GM13977 (cell line): ENCODE measurements at regions not wholly inside any gene's neighbourhood (a gene's known extent, or its start where the extent isn't known, plus 50 kb on each side); places are given as distances from the start of the nearest gene placed in this dataset.

Experiments used
- DNase-seq: peaks from one replicate; pipeline ENCODE4 v3.0.0; 2012; ENCODE audit warnings: low spot score
- in situ Hi-C: fragments of 300-500 bp; cut with MboI; formaldehyde crosslinking; loops from one replicate; pipeline ENCODE4 v1.12.0; 2022; ENCODE audit warnings: low sequenced_read_pairs, low pct_unique_long_range_greater_than_20kb, mixed read lengths, inconsistent platforms; ENCODE audit not compliant: unreplicated experiment
- TF ChIP-seq, protein P1 (sequence below): IDR thresholded peaks from 2 replicates; pipeline ENCODE4 v1.5.1; 2012; ENCODE audit warnings: mild to moderate bottlenecking, control low read depth; ENCODE audit not compliant: insufficient read depth; ENCODE audit errors: extremely low read depth, missing control alignments

- in situ Hi-C loops: no loop called here
- TF ChIP-seq, protein P1, sequence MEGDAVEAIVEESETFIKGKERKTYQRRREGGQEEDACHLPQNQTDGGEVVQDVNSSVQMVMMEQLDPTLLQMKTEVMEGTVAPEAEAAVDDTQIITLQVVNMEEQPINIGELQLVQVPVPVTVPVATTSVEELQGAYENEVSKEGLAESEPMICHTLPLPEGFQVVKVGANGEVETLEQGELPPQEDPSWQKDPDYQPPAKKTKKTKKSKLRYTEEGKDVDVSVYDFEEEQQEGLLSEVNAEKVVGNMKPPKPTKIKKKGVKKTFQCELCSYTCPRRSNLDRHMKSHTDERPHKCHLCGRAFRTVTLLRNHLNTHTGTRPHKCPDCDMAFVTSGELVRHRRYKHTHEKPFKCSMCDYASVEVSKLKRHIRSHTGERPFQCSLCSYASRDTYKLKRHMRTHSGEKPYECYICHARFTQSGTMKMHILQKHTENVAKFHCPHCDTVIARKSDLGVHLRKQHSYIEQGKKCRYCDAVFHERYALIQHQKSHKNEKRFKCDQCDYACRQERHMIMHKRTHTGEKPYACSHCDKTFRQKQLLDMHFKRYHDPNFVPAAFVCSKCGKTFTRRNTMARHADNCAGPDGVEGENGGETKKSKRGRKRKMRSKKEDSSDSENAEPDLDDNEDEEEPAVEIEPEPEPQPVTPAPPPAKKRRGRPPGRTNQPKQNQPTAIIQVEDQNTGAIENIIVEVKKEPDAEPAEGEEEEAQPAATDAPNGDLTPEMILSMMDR: no peak
- no peak for DNase-seq
Observed at GRCh38 chr13:95352486-95352885, 51.2 kb upstream of the ABCC4 start.

DNA sequence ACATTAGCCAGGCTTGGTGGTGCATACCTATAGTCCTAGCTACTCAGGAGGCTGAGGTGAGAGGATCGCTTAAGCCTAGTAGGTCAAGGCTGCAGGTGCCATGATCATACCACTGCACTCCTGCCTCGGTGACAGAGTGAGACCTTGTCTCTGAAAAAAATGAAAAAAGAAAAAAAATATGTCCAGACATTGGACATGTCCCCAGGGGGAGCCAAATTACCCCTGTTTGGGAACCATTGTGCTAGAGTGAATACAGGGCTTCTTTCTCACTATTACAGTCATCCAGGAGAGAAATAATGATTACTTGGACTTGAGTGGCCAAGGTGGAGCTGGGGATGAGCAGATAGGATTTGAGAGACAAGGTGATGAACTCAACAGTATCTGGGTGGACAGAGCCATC is 52.9 kb upstream of the ABCC4 start:
- DNase-seq: no peak
- in situ Hi-C loops: no loop called here
- TF ChIP-seq, protein P1: no peak

DNA sequence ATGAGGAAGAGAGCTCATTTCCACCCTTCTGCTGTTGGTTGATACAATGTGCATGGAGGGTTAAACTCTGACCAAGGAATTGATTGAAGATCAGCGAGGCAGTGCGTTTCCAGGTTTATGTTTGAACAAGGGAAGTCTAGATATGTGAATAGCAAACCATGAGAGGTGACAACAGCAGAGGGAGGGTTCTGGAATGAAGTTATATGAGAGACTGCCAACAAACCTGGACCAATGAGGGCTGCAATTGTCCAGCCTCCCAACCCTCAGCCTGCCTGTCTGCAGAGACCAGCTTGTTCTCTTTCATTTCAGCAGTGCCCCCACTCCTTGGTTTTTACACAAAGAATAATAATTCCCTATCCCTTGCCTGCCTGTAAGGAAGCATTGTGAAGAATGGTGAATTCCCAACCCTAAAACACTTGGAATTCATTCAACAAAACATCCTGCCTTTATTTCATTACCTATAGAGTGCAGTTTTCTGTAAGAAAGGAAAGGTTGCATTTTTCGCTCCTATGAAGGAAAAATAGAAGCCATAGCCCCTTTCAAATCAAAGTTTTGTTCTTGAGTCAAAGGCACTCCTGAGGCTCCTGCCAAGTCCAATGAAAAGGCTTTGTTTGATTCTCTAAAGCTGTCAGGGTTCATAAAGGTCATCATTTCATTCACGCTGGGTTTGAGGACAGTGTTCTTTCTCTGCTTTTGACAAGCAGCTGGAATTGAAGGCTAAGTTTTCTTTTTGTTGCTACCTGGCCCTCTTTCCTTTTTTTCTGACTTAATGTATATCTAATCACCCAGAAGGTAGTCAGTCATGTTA is 53.6 kb upstream of the ABCC4 start:
- no peak for DNase-seq
- TF ChIP-seq, protein P1: no peak
- in situ Hi-C loops: no loop called here

- no peak for DNase-seq
- TF ChIP-seq, protein P1: no peak
- in situ Hi-C loops: no loop called here
Observed at GRCh38 chr13:95355494-95355893, 54.2 kb upstream of the ABCC4 start.

DNA sequence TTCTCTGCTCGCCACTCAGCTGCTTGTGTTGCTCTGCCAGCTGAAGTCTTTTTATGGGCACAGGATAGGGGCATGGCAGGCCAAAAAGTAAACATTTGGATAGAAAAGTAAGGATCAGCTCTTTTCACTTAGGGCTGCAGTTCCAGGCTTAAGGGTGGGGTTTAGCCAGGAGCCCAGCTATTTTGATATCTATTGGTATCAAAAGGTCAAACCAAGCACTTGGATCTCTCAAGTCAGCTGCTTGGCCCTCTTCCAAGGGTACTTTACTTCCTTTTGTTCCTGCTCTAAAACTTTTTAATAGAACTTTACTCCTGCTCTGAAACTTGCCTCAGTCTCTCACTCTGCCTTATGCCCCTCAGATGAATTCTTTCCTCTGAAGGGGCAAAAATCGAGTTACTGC is 55.7 kb upstream of the ABCC4 start:
- in situ Hi-C loops: no loop called here
- TF ChIP-seq, protein P1: no peak
- no peak for DNase-seq

DNA sequence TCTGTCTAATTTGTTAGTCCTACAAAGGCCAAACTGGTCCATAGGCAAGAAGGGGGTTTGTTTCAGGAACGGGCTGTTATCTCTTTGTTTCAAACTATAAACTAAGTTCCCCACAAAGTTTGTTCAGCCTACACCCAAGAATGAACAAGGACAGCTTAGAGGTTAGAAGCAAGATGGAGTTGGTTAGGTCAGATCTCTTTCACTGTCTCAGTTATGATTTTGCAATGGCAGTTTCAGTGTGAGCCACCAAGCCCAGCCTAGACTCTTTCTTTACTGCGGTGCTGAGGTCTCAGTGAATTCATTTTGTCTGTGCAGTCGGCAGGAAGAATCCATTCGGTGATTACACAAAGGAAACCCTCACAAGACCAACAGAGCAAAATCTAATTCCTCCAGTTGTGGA is 56.6 kb upstream of the ABCC4 start:
- DNase-seq: no peak
- TF ChIP-seq, protein P1: no peak
- in situ Hi-C loops: no loop called here
